CD4-positive, alpha-beta T cell (primary cell): ENCODE measurements at regions not wholly inside any gene's neighbourhood (a gene's known extent, or its start where the extent isn't known, plus 50 kb on each side); places are given as distances from the start of the nearest gene placed in this dataset.

ENCODE experiments used
- ATAC-seq: fragments of 200-7000 bp; cut with Tn5 transposase; one replicate; pipeline ENCODE4 v1.10.0; 2022; ENCODE audit warnings: mild to moderate bottlenecking; ENCODE audit not compliant: poor library complexity
- CTCF ChIA-PET: fragments of 350-600 bp; sonication (Branson Sonifier 250); formaldehyde crosslinking; loops from one replicate; lab custom pipeline; 2021; ENCODE audit warnings: antibody characterized with exemption, inconsistent platforms; lab: Charles Lee
- POLR2A ChIA-PET: fragments of 350-600 bp; sonication (Branson Sonifier 250); formaldehyde crosslinking; loops from one replicate; lab custom pipeline; 2021; ENCODE audit warnings: antibody characterized with exemption, inconsistent platforms; lab: Charles Lee
- DNase-seq, 14 experiments: peaks; one replicate each; pipeline ENCODE4 v3.0.0-alpha.2; 2013 to 2020; ENCODE audit warnings: mixed read lengths in 2 of 14
- H3K27ac ChIP-seq, 2 donors: one replicate each; pipeline versions ENCODE4 v1.5.1 to v1.7.0; 2013; ENCODE audit warnings: low read length in 2 of 2, low read depth in 1 of 2, mild to moderate bottlenecking in 1 of 2
- H3K27me3 ChIP-seq, 2 experiments: 1 replicate in 1 of 2; 2 replicates in 1 of 2; pipeline versions ENCODE4 v1.6.1 to v1.7.0; 2013; ENCODE audit warnings: low read length in 2 of 2, control low read depth in 1 of 2, mild to moderate bottlenecking in 1 of 2, moderate library complexity in 1 of 2; ENCODE audit not compliant: insufficient read depth in 2 of 2, control insufficient read depth in 1 of 2
- H3K36me3 ChIP-seq: one replicate; pipeline ENCODE4 v1.6.1; 2013; ENCODE audit warnings: low read length, control low read depth; ENCODE audit not compliant: insufficient read depth
- H3K4me1 ChIP-seq: one replicate; pipeline ENCODE4 v1.6.1; 2013; ENCODE audit warnings: low read length, control low read depth; ENCODE audit not compliant: insufficient read depth
- H3K4me3 ChIP-seq: one replicate; pipeline ENCODE4 v1.5.1; 2013; ENCODE audit warnings: mild to moderate bottlenecking, low read length, moderate library complexity
- H3K9me3 ChIP-seq, 2 experiments: 1 replicate in 1 of 2; 2 replicates in 1 of 2; pipeline versions ENCODE4 v1.6.1 to v1.7.0; 2013; ENCODE audit warnings: low read length in 2 of 2, mild to moderate bottlenecking in 2 of 2, control low read depth in 1 of 2, moderate library complexity in 1 of 2; ENCODE audit not compliant: control insufficient read depth in 1 of 2, insufficient read depth in 1 of 2
- H3K27ac Mint-ChIP-seq: one replicate; pipeline ENCODE4 v1.8.0; 2020; ENCODE audit warnings: mixed read lengths
- H3K27me3 Mint-ChIP-seq: one replicate; pipeline ENCODE4 v1.8.0; 2021; ENCODE audit warnings: mixed read lengths
- H3K36me3 Mint-ChIP-seq: one replicate; pipeline ENCODE4 v1.8.0; 2021; ENCODE audit warnings: low read depth, mixed read lengths
- H3K4me1 Mint-ChIP-seq: one replicate; pipeline ENCODE4 v1.8.0; 2021; ENCODE audit warnings: low read depth, mixed read lengths
- H3K4me3 Mint-ChIP-seq: one replicate; pipeline ENCODE4 v1.8.0; 2020; ENCODE audit warnings: mild to moderate bottlenecking, mixed read lengths
- H3K9me3 Mint-ChIP-seq: one replicate; pipeline ENCODE4 v1.8.0; 2020; ENCODE audit warnings: mixed read lengths
- intact Hi-C, 2 experiments: fragments of 100-400 bp; cut with DNase I in 1 of 2; cut with micrococcal nuclease in 1 of 2; formaldehyde crosslinking; loops; one replicate each; pipeline versions ENCODE4 v1.15.1 to v1.9.0; 2023 to 2025; cut with DNase I, micrococcal nuclease
- TF ChIP-seq, protein P1 (sequence below): fragments of 200-600 bp; IDR thresholded peaks from one replicate; pipeline ENCODE4 v1.8.0; 2022; ENCODE audit warnings: antibody characterized with exemption, mild to moderate bottlenecking

DNA sequence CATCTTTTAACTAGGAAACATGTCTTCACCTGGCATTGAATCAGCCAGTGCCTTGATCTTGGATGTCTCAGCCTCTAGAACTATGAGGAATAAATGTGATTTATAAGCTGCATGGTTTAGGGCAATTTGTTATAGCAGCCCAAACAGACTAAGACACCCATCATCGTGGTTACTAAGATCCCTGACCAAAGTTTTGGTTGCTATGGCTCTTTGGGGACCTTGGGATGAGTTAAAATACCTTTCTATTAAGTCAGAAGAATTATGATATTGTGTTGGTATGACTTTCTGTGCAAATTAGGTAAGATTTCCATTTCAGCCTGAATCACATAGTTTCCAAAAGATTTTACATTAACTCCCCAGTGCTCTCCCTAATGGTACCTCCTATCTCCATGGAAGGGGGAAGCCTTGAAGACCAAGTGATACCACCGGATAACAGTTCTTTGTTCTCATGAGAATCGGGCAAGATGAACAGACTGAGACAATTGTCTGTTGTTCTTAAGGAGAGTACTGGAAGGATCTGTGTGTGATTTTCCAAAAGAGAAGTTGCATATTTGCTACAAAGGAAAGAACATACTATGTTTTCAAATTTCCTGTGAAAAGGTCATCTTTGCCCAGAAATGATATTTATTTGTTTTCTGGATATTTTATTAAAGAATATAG is 60.4 kb upstream of the UBASH3B start:
- Mint-ChIP-seq H3K9me3 (no peaks in the 10 kb centered on the region), H3K27me3 (peaks cover 22% of the 10 kb centered on the region), H3K4me1 (no peaks in the 10 kb centered on the region), H3K36me3 (no peaks in the 10 kb centered on the region), H3K4me3 (no peak overlapping the region), H3K27ac (no peak overlapping the region)
- DNase-seq = no peak
- ChIA-PET CTCF (interaction anchor here (0.5 kb wide), 1 partner anchor 497 kb away, joined by 3 read pairs; no protein-coding TSS in a partner anchor), POLR2A (no interaction called here)
- H3K27ac ChIP-seq = no peak overlapping the region
- no peak overlapping the region for H3K4me3 ChIP-seq
- no peaks in the 10 kb centered on the region for H3K36me3 ChIP-seq
- no peaks in the 10 kb centered on the region for H3K4me1 ChIP-seq
- no peak for ATAC-seq
- intact Hi-C loops = no loop called here
- no peaks in the 10 kb centered on the region for H3K9me3 ChIP-seq
- TF ChIP-seq, protein P1, sequence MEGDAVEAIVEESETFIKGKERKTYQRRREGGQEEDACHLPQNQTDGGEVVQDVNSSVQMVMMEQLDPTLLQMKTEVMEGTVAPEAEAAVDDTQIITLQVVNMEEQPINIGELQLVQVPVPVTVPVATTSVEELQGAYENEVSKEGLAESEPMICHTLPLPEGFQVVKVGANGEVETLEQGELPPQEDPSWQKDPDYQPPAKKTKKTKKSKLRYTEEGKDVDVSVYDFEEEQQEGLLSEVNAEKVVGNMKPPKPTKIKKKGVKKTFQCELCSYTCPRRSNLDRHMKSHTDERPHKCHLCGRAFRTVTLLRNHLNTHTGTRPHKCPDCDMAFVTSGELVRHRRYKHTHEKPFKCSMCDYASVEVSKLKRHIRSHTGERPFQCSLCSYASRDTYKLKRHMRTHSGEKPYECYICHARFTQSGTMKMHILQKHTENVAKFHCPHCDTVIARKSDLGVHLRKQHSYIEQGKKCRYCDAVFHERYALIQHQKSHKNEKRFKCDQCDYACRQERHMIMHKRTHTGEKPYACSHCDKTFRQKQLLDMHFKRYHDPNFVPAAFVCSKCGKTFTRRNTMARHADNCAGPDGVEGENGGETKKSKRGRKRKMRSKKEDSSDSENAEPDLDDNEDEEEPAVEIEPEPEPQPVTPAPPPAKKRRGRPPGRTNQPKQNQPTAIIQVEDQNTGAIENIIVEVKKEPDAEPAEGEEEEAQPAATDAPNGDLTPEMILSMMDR = no peak
- peaks cover 2 to 23% of the 10 kb centered on the region in 2 experiments for H3K27me3 ChIP-seq

DNA sequence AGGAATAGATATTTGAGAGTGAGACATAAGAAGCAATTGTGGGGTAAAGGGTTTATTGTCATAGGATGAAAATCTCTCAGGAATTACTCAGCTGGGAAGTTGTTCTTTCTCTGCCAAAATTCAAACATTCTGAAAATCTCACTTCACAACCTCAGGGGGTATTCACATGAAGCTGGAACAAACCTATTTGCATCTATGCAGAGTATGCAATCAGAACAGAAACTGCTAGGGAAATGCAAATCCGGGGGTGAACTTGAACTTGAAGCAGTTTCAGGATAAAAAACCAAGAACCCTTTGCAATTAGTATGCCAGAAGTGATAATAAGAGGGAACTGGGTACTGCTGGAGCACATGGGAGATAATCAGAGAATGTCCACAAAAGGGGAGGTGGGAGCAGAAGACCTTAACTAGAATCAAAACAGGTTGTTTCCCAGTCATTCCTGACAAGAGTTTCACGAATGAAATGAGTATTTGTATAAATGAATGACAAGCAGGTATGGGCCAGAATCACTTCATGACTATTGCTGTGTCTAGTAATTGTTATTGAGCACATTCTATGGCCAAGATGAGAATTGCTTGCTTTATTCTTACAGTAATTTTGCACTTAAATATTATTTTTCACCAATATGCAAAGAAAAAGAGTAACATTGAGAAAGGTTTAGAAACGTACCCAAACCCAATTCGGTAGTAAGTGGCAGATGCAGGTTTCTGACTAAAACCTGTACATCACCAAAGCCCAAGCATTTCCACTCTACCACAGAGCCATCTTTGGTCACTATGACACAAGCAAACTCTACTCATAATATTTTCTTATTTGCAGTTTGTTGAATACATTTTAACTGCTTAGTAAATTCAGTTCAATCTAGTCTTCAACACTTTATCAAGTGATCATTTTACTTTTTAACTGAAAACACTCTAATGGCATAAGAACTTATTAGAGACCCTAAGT is 61.8 kb upstream of the UBASH3B start:
- intact Hi-C loops = no loop called here
- ChIA-PET CTCF (interaction anchor here (0.6 kb wide), 1 partner anchor 15 kb away, joined by 3 read pairs; no protein-coding TSS in a partner anchor), POLR2A (no interaction called here)
- TF ChIP-seq, protein P1 = no peak
- no peak overlapping the region for H3K4me3 ChIP-seq
- Mint-ChIP-seq H3K4me1 (no peaks in the 10 kb centered on the region), H3K9me3 (no peaks in the 10 kb centered on the region), H3K4me3 (no peak overlapping the region), H3K27me3 (peaks cover 22% of the 10 kb centered on the region), H3K36me3 (no peaks in the 10 kb centered on the region), H3K27ac (no peak overlapping the region)
- ATAC-seq = no peak
- DNase-seq = no peak
- H3K4me1 ChIP-seq = no peaks in the 10 kb centered on the region
- H3K36me3 ChIP-seq = no peaks in the 10 kb centered on the region
- no peaks in the 10 kb centered on the region for H3K9me3 ChIP-seq
- H3K27me3 ChIP-seq = peaks cover 9 to 31% of the 10 kb centered on the region in 2 experiments
- no peak overlapping the region for H3K27ac ChIP-seq

DNA sequence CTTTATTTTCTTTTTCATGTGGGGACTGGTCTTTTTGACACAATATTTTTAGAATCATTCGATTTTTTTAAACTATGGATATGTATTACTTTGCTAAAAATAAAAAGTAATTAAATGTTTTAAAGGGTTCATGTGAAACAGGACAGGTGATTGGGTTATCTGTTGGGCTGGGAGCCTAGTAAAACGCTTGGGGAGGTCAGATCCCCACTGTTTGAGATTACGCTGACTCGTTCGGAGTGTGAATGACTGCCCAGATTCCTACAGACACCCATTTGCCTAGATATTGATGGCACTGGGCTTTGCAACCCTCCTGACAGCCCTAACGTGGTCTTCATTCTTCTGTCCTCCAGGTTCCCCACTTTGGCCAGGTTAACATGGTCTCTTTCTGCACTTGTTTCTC is 62.9 kb upstream of the UBASH3B start:
- Mint-ChIP-seq H3K36me3 (no peaks in the 10 kb centered on the region), H3K4me3 (no peak overlapping the region), H3K27ac (no peak overlapping the region), H3K9me3 (no peaks in the 10 kb centered on the region), H3K27me3 (peaks cover 22% of the 10 kb centered on the region), H3K4me1 (no peaks in the 10 kb centered on the region)
- Histone ChIP-seq H3K4me3 (no peak overlapping the region), H3K27ac (no peak overlapping the region), H3K4me1 (no peaks in the 10 kb centered on the region), H3K36me3 (no peaks in the 10 kb centered on the region), H3K27me3 (peaks cover 9 to 31% of the 10 kb centered on the region in 2 experiments), H3K9me3 (no peaks in the 10 kb centered on the region)
- TF ChIP-seq, protein P1 = no peak
- POLR2A ChIA-PET = no interaction called here
- CTCF ChIA-PET = no interaction called here
- DNase-seq (no peak), ATAC-seq (no peak)
- intact Hi-C loops = no loop called here
